GM12874 (cell line): ENCODE measurements at regions not wholly inside any gene's neighbourhood (a gene's known extent, or its start where the extent isn't known, plus 50 kb on each side); places are given as distances from the start of the nearest gene placed in this dataset.

Experiments
- CTCF ChIP-seq: IDR thresholded peaks from 2 replicates; pipeline ENCODE4 v1.5.1; 2011; ENCODE audit warnings: low read depth, mild to moderate bottlenecking, control low read depth, low read length, moderate library complexity; ENCODE audit not compliant: insufficient read depth

GRCh38 chr12:85425926-85426325 is 145.9 kb downstream of the ALX1 start:
- TF ChIP-seq CTCF: no peak

GRCh38 chr12:85440271-85440670 is 160.3 kb downstream of the ALX1 start:
- TF ChIP-seq CTCF: no peak

- no peak for TF ChIP-seq CTCF
Measured at GRCh38 chr12:85441025-85441424, 161.0 kb downstream of the ALX1 start.

- TF ChIP-seq CTCF: no peak
Measured at GRCh38 chr12:85441741-85442140, 161.7 kb downstream of the ALX1 start.

DNA sequence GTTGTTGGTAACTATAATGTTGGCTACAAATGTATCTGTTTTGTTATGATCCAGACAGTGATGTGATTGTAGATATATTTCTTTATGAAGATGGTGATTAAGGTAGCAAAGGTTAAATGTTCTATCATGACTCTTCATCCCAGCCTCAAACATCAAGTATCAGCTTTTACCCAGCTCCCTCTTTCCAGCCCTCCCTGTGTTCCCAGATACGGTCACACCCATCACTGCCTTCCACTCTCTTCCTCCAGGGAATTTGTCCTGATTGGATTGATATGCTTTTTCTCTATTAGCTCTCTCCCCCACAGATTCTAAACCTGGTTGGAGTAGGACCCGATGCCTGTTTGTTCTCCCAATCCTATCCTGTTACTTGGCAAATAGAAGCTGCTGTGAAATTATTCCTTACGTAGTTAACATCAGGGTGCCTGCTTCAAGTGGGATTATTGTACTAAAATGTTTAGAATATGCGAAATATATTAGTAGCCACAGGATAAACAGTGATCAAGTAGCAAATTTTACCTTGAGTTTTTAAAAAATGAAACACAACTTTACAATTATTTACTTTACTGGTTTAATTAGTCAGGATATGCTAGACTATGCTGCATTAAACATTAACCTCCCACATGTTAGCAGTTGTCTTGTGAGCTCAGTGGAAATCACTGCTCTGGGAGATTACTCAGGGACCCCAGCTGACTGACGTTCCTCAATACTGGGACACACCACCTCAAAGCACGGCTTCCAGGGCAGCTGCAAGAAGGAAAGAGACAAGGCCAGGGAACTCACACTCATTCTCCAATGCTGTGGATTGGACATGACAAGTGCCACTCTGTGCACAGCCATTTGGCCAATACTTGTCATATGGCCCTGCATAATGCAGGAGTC is 165.3 kb downstream of the ALX1 start:
- no peak for TF ChIP-seq CTCF

GRCh38 chr12:85448031-85448430 is 168.0 kb downstream of the ALX1 start:
- no peak for TF ChIP-seq CTCF

GRCh38 chr12:85448548-85449139 is 168.6 kb downstream of the ALX1 start:
- TF ChIP-seq CTCF: no peak
